HL-60 (cell line): ENCODE measurements at regions not wholly inside any gene's neighbourhood (a gene's known extent, or its start where the extent isn't known, plus 50 kb on each side); places are given as distances from the start of the nearest gene placed in this dataset.

Experiments used
- CTCF ChIP-seq: IDR thresholded peaks from one replicate; pipeline ENCODE4 v1.5.1; 2011; ENCODE audit warnings: low read length, control low read depth, inconsistent platforms; ENCODE audit not compliant: insufficient read depth
- POLR2AphosphoS5 ChIP-seq: IDR thresholded peaks from 2 replicates; pipeline ENCODE4 v1.6.1; 2012; ENCODE audit warnings: low read depth
- REST ChIP-seq: IDR thresholded peaks from 2 replicates; pipeline ENCODE4 v1.6.1; 2012; ENCODE audit warnings: low read depth; ENCODE audit not compliant: insufficient replicate concordance
- SPI1 ChIP-seq: IDR thresholded peaks from 2 replicates; pipeline ENCODE4 v1.6.1; 2012; ENCODE audit warnings: low read depth, mild to moderate bottlenecking, borderline replicate concordance

GRCh38 chr13:50214514-50214913 is 199.3 kb downstream of the KCNRG start:
- TF ChIP-seq CTCF: no peak
- TF ChIP-seq REST: no peak
- no peak for TF ChIP-seq SPI1
- TF ChIP-seq POLR2AphosphoS5: no peak
